B cell (primary cell): ENCODE measurements at regions not wholly inside any gene's neighbourhood (a gene's known extent, or its start where the extent isn't known, plus 50 kb on each side); places are given as distances from the start of the nearest gene placed in this dataset.

Experiments used
- ATAC-seq: fragments of 200-7000 bp; cut with Tn5 transposase; one replicate; pipeline ENCODE4 v1.10.0; 2021; ENCODE audit warnings: low read depth, mild to moderate bottlenecking, moderate number of reproducible peaks, moderate library complexity
- CTCF ChIA-PET: fragments of 350-600 bp; sonication (Branson Sonifier 250); formaldehyde crosslinking; loops from one replicate; lab custom pipeline; 2021; ENCODE audit warnings: antibody characterized with exemption, inconsistent platforms; lab: Charles Lee
- POLR2A ChIA-PET: fragments of 350-600 bp; sonication (Branson Sonifier 250); formaldehyde crosslinking; loops from one replicate; lab custom pipeline; 2021; ENCODE audit warnings: antibody characterized with exemption; lab: Charles Lee
- DNase-seq: peaks from one replicate; pipeline ENCODE4 v3.0.0; 2013
- H2AFZ ChIP-seq: 2 replicates; pipeline ENCODE4 v1.6.1; 2012; ENCODE audit warnings: mild to moderate bottlenecking, low read depth, low read length; ENCODE audit not compliant: insufficient read depth, poor library complexity, severe bottlenecking
- H3K27ac ChIP-seq, 2 donors: 1 replicate in 1 of 2; 2 replicates in 1 of 2; pipeline ENCODE4 v1.5.1; 2012 to 2013; ENCODE audit warnings: low read length in 2 of 2, mild to moderate bottlenecking in 2 of 2, moderate library complexity in 1 of 2
- H3K27me3 ChIP-seq, 4 experiments: fragments of 200-600 bp in 1 of 4; sonication (generic) in 1 of 4; replicated peaks in 1 of 4; 1 replicate in 2 of 4; 2 replicates in 2 of 4; pipeline versions ENCODE4 v1.6.1 to v1.7.0; 2013 to 2016; ENCODE audit warnings: low read length in 3 of 4, mild to moderate bottlenecking in 2 of 4, mixed read lengths in 1 of 4, moderate library complexity in 1 of 4; ENCODE audit not compliant: insufficient read depth in 4 of 4, control insufficient read depth in 3 of 4; ENCODE audit errors: control extremely low read depth in 1 of 4
- H3K36me3 ChIP-seq, 2 experiments: replicated peaks in 1 of 2; 1 replicate in 1 of 2; 2 replicates in 1 of 2; pipeline versions ENCODE4 v1.6.1 to v1.7.1; 2013; ENCODE audit warnings: low read length in 1 of 2; ENCODE audit not compliant: insufficient read depth in 2 of 2, control insufficient read depth in 1 of 2; ENCODE audit errors: control extremely low read depth in 1 of 2, extremely low read depth in 1 of 2
- H3K4me1 ChIP-seq, 2 donors: fragments of 200-600 bp in 1 of 2; sonication (generic) in 1 of 2; 1 replicate in 1 of 2; 2 replicates in 1 of 2; pipeline versions ENCODE4 v1.5.1 to v1.6.1; 2013 to 2017; ENCODE audit warnings: low read length in 2 of 2; ENCODE audit not compliant: control insufficient read depth in 2 of 2, insufficient read depth in 2 of 2
- H3K4me2 ChIP-seq: replicated peaks from 2 replicates; pipeline ENCODE3; 2012; ENCODE audit warnings: mild to moderate bottlenecking, low read depth, low read length; ENCODE audit not compliant: poor library complexity, severe bottlenecking
- H3K4me3 ChIP-seq, 5 experiments: fragments of 200-600 bp in 1 of 5; sonication (generic) in 1 of 5; 1 replicate in 3 of 5; 2 replicates in 2 of 5; pipeline versions ENCODE4 v1.5.1 to v1.7.0; 2011 to 2016; ENCODE audit warnings: low read length in 4 of 5, mild to moderate bottlenecking in 4 of 5, low read depth in 2 of 5, control low read depth in 1 of 5, moderate library complexity in 1 of 5; ENCODE audit not compliant: insufficient read depth in 1 of 5; ENCODE audit errors: control extremely low read depth in 1 of 5, extremely low read depth in 1 of 5
- H3K79me2 ChIP-seq: fragments of 200-600 bp; sonication (generic); one replicate; pipeline ENCODE4 v1.6.0; 2016; ENCODE audit warnings: low read length; ENCODE audit not compliant: control insufficient read depth, insufficient read depth
- H3K9ac ChIP-seq: fragments of 200-600 bp; sonication (generic); 2 replicates; pipeline ENCODE4 v1.6.1; 2017; ENCODE audit warnings: mild to moderate bottlenecking, low read length, moderate library complexity
- H3K9me3 ChIP-seq, 3 donors: one replicate each; pipeline versions ENCODE4 v1.6.1 to v1.7.1; 2013; ENCODE audit warnings: low read length in 2 of 3; ENCODE audit not compliant: control insufficient read depth in 2 of 3, insufficient read depth in 1 of 3; ENCODE audit errors: control extremely low read depth in 1 of 3
- H4K20me1 ChIP-seq: 2 replicates; pipeline ENCODE4 v1.6.0; 2012; ENCODE audit warnings: mild to moderate bottlenecking, low read length; ENCODE audit not compliant: insufficient read depth, control insufficient read depth, poor library complexity, severe bottlenecking
- H3K27ac Mint-ChIP-seq: one replicate; pipeline ENCODE4 v1.8.0; 2021; ENCODE audit warnings: mixed read lengths
- H3K27me3 Mint-ChIP-seq: one replicate; pipeline ENCODE4 v1.8.0; 2021; ENCODE audit warnings: mixed read lengths
- H3K4me1 Mint-ChIP-seq: one replicate; pipeline ENCODE4 v1.8.0; 2021; ENCODE audit warnings: mixed read lengths
- H3K4me3 Mint-ChIP-seq: one replicate; pipeline ENCODE4 v1.8.0; 2021; ENCODE audit warnings: mixed read lengths
- H3K9me3 Mint-ChIP-seq: one replicate; pipeline ENCODE4 v1.8.0; 2022; ENCODE audit warnings: mixed read lengths; ENCODE audit not compliant: insufficient read depth
- CTCF ChIP-seq: fragments of 200-600 bp; IDR thresholded peaks from one replicate; pipeline ENCODE4 v1.8.0; 2022; ENCODE audit warnings: antibody characterized with exemption, mild to moderate bottlenecking
- EZH2 ChIP-seq: IDR thresholded peaks from 2 replicates; pipeline ENCODE4 v1.6.1; 2012; ENCODE audit warnings: borderline replicate concordance, low read depth, mild to moderate bottlenecking, moderate library complexity, low read length; ENCODE audit not compliant: insufficient read depth, poor library complexity, severe bottlenecking
- WGBS: methylation state at CpG from one replicate; pipeline ENCODE4 v1.1.5; 2013; ENCODE audit warnings: missing lambda C conversion rate; ENCODE audit not compliant: insufficient coverage; 5-methylcytosine and 5-hydroxymethylcytosine counted together
- intact Hi-C: fragments of 100-400 bp; cut with micrococcal nuclease; formaldehyde crosslinking; loops from one replicate; pipeline ENCODE4 v1.10.0; 2022

- Mint-ChIP-seq H3K27me3 (no peaks in the 10 kb centered on the region), H3K4me1 (no peaks in the 10 kb centered on the region), H3K9me3 (peaks cover 2% of the 10 kb centered on the region), H3K27ac (no peak overlapping the region), H3K4me3 (no peak overlapping the region)
- 79% methylated on average over 7 of the region's 9 CpGs for WGBS
- Histone ChIP-seq H3K79me2 (no peaks in the 10 kb centered on the region), H3K4me1 (no peaks in the 10 kb centered on the region), H3K4me2 (no peak overlapping the region), H3K4me3 (no peak overlapping the region), H3K27me3 (no peaks in the 10 kb centered on the region), H2AFZ (no peak overlapping the region), H3K36me3 (no peaks in the 10 kb centered on the region), H3K27ac (no peak overlapping the region), H3K9ac (no peak overlapping the region), H3K9me3 (peaks cover 0 to 15% (median 0%) of the 10 kb centered on the region in 3 donors), H4K20me1 (no peaks in the 10 kb centered on the region)
- intact Hi-C loops, result no loop called here
- TF ChIP-seq CTCF (no peak), EZH2 (no peak)
- ChIA-PET POLR2A (no interaction called here), CTCF (no interaction called here)
- DNase-seq (no peak), ATAC-seq (no peak)
Measured at GRCh38 chr14:98999345-98999744, 272.7 kb downstream of the BCL11B start.

GRCh38 chr14:98999901-99000300 is 272.1 kb downstream of the BCL11B start:
- Mint-ChIP-seq H3K9me3 (peaks cover 2% of the 10 kb centered on the region), H3K4me1 (no peaks in the 10 kb centered on the region), H3K4me3 (no peak overlapping the region), H3K27ac (no peak overlapping the region), H3K27me3 (no peaks in the 10 kb centered on the region)
- H3K4me3 ChIP-seq, result no peak overlapping the region
- H3K9ac ChIP-seq, result no peak overlapping the region
- ATAC-seq, result no peak
- no peaks in the 10 kb centered on the region for H4K20me1 ChIP-seq
- intact Hi-C loops, result no loop called here
- CTCF ChIA-PET, result no interaction called here
- H3K9me3 ChIP-seq, result peaks cover 0 to 15% (median 0%) of the 10 kb centered on the region in 3 donors
- no peak overlapping the region for H3K27ac ChIP-seq
- TF ChIP-seq EZH2, result no peak
- TF ChIP-seq CTCF, result no peak
- POLR2A ChIA-PET, result no interaction called here
- 89% methylated on average over 11 of the region's 11 CpGs for WGBS
- no peaks in the 10 kb centered on the region for H3K4me1 ChIP-seq
- no peaks in the 10 kb centered on the region for H3K27me3 ChIP-seq
- no peak overlapping the region for H3K4me2 ChIP-seq
- no peaks in the 10 kb centered on the region for H3K79me2 ChIP-seq
- no peak overlapping the region for H2AFZ ChIP-seq
- no peaks in the 10 kb centered on the region for H3K36me3 ChIP-seq
- no peak for DNase-seq
